NT2/D1 (cell line): ENCODE measurements at regions not wholly inside any gene's neighbourhood (a gene's known extent, or its start where the extent isn't known, plus 50 kb on each side); places are given as distances from the start of the nearest gene placed in this dataset.

Experiments
- YY1 ChIP-seq: IDR thresholded peaks from 2 replicates; pipeline ENCODE4 v1.6.1; 2011; ENCODE audit not compliant: insufficient read length, insufficient read depth
- ZNF274 ChIP-seq: IDR thresholded peaks from 2 replicates; pipeline ENCODE4 v1.6.1; 2011; ENCODE audit warnings: mild to moderate bottlenecking, low read depth, low read length

DNA sequence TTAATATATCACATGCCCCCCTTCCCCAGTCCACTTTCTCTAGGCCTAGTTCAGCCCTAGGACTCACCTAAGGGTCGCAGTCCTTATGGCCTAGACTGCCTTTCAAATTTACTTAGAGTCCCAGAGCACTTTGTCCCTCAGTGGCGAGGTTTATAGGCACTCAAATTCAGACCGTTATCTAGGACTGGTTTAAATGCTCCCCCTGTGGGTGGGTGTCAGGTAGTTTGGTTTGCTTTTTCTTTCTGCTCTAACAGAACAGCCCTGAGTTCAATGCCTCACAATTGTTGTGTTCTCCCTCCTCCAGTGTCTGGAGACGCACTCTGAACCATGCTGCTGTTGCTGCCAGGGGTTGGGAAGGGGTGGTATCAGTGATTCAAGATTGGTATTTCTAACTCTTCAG is 317.1 kb downstream of the MAT2B start:
- TF ChIP-seq ZNF274 (no peak), YY1 (no peak)
